ENCODE measurements at regions not wholly inside any gene's neighbourhood (a gene's known extent, or its start where the extent isn't known, plus 50 kb on each side); places are given as distances from the start of the nearest gene placed in this dataset.

DNA sequence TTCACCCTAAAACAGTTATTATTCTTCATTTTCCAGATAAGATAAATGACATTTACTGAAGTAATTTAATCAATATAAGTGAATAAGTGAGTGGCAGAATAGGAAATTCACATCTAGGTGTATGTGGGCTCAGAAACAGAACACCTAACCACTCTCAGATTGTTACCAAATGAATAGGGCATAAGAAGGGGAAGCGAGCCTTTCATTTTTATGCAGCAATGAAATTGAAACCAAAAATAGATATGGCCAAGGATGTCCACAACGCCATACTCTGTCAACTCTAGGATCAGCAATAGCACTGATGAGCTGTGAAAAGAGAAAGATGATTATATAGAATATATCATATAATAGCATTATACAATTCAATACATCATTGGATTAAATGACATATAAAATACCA is 398.1 kb upstream of the API5 start:
- H3K9me3 Mint-ChIP-seq: peaks cover 64% of the 10 kb centered on the region
- H3K4me1 Mint-ChIP-seq: no peaks in the 10 kb centered on the region
- TF ChIP-seq, protein P1, sequence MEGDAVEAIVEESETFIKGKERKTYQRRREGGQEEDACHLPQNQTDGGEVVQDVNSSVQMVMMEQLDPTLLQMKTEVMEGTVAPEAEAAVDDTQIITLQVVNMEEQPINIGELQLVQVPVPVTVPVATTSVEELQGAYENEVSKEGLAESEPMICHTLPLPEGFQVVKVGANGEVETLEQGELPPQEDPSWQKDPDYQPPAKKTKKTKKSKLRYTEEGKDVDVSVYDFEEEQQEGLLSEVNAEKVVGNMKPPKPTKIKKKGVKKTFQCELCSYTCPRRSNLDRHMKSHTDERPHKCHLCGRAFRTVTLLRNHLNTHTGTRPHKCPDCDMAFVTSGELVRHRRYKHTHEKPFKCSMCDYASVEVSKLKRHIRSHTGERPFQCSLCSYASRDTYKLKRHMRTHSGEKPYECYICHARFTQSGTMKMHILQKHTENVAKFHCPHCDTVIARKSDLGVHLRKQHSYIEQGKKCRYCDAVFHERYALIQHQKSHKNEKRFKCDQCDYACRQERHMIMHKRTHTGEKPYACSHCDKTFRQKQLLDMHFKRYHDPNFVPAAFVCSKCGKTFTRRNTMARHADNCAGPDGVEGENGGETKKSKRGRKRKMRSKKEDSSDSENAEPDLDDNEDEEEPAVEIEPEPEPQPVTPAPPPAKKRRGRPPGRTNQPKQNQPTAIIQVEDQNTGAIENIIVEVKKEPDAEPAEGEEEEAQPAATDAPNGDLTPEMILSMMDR (conservative IDR thresholded peaks at IDR 0.05): no peak

DNA sequence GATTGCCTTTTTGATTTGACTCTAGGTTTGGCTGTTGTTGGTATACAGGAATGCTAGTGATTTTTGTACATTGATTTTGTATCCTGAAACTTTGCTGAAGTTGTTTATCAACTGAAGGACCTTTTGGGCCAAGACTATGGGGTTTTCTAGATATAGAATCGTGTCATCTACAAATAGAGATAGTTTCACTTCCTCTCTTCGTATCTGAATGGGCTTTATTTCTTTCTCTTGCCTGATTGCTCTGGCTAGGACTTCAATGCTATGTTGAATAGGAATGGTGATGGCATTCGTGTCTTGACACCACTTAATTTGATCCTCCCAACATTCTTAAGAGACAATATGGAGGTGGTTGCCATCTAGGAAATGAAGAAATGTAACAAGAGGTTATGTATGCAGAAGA is 388.1 kb upstream of the API5 start:
- Mint-ChIP-seq H3K9me3 (peaks cover 78% of the 10 kb centered on the region), H3K27ac (no peak overlapping the region), H3K27me3 (ENCODE audit: insufficient read depth) (no peaks in the 10 kb centered on the region), H3K4me1 (no peaks in the 10 kb centered on the region), H3K36me3 (ENCODE audit: low read depth) (no peaks in the 10 kb centered on the region), H3K4me3 (no peak overlapping the region)
- no peaks in the 10 kb centered on the region for H3K27me3 ChIP-seq (ENCODE audit: control insufficient read depth, insufficient read depth, low read length, poor library complexity, severe bottlenecking)
- H3K36me3 ChIP-seq (ENCODE audit: control insufficient read depth, insufficient read depth, low read length): no peaks in the 10 kb centered on the region
- DNase-seq: no peak
- WGBS, 2 experiments (ENCODE audit: insufficient coverage in 1 of 2, insufficient read length in 1 of 2): 93% methylated on average over 3 of the region's 3 CpGs; no CpG with 5 or more reads in 1 of the 2 experiments
- no peak overlapping the region for H3K9ac ChIP-seq (ENCODE audit: extremely low read depth, low read length, poor library complexity, severe bottlenecking)
- no peaks in the 10 kb centered on the region for H3K4me1 ChIP-seq (ENCODE audit: control insufficient read depth, insufficient read depth, low read length)
- H3K27ac ChIP-seq (ENCODE audit: low read depth, low read length): no peak overlapping the region
- no peak overlapping the region for H3K4me3 ChIP-seq (ENCODE audit: low read length)
- H3K9me3 ChIP-seq (ENCODE audit: control insufficient read depth, low read length): peaks cover 5% of the 10 kb centered on the region
- TF ChIP-seq, protein P1 (conservative IDR thresholded peaks at IDR 0.05): no peak

More for the DNA sequence above, 398.1 kb upstream of the API5 start:
- H3K9me3 ChIP-seq (ENCODE audit: control insufficient read depth, low read length): peaks cover 5% of the 10 kb centered on the region
- no peaks in the 10 kb centered on the region for H3K4me1 ChIP-seq (ENCODE audit: control insufficient read depth, insufficient read depth, low read length)
- Mint-ChIP-seq H3K27me3 (ENCODE audit: insufficient read depth) (peaks cover 2% of the 10 kb centered on the region), H3K4me3 (no peak overlapping the region), H3K27ac (no peak overlapping the region), H3K36me3 (ENCODE audit: low read depth) (no peaks in the 10 kb centered on the region)
- H3K27me3 ChIP-seq (ENCODE audit: control insufficient read depth, insufficient read depth, low read length, poor library complexity, severe bottlenecking): no peaks in the 10 kb centered on the region
- H3K4me3 ChIP-seq (ENCODE audit: low read length): no peak overlapping the region
- no peak for DNase-seq
- no peak overlapping the region for H3K9ac ChIP-seq (ENCODE audit: extremely low read depth, low read length, poor library complexity, severe bottlenecking)
- H3K36me3 ChIP-seq (ENCODE audit: control insufficient read depth, insufficient read depth, low read length): no peaks in the 10 kb centered on the region
- H3K27ac ChIP-seq (ENCODE audit: low read depth, low read length): no peak overlapping the region
- WGBS, 2 experiments (ENCODE audit: insufficient coverage in 1 of 2, insufficient read length in 1 of 2): 89% methylated on average over 1 of the region's 2 CpGs; no CpG with 5 or more reads in 1 of the 2 experiments

DNA sequence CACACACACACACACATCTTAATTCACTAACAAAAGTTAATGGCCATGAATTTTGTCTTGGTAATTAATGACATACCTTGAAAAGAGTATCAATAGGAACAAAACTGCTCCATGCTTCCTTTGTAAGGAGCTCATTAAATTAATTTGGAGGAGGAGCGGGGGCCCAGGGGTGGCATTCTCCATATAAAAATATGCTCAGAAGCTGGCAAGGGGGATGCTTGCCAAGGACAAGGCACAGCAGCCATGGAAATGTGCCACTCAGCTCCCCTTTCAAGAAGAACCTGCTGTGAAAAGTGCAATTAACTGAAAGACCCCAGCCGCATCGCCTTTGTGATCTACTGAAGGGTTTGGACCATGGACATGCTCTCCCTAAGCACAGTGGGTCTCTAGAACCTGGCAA is 385.9 kb upstream of the API5 start:
- Histone ChIP-seq H3K4me1 (ENCODE audit: control insufficient read depth, insufficient read depth, low read length) (no peaks in the 10 kb centered on the region), H3K9me3 (ENCODE audit: control insufficient read depth, low read length) (no peaks in the 10 kb centered on the region), H3K27me3 (ENCODE audit: control insufficient read depth, insufficient read depth, low read length, poor library complexity, severe bottlenecking) (no peaks in the 10 kb centered on the region), H3K27ac (ENCODE audit: low read depth, low read length) (no peak overlapping the region), H3K36me3 (ENCODE audit: control insufficient read depth, insufficient read depth, low read length) (no peaks in the 10 kb centered on the region), H3K4me3 (ENCODE audit: low read length) (no peak overlapping the region), H3K9ac (ENCODE audit: extremely low read depth, low read length, poor library complexity, severe bottlenecking) (no peak overlapping the region)
- H3K36me3 Mint-ChIP-seq (ENCODE audit: low read depth): no peaks in the 10 kb centered on the region
- H3K27ac Mint-ChIP-seq: no peak overlapping the region
- H3K27me3 Mint-ChIP-seq (ENCODE audit: insufficient read depth): no peaks in the 10 kb centered on the region
- DNase-seq: no peak
- TF ChIP-seq, protein P1 (conservative IDR thresholded peaks at IDR 0.05): no peak
- H3K9me3 Mint-ChIP-seq: peaks cover 67% of the 10 kb centered on the region
- no peaks in the 10 kb centered on the region for H3K4me1 Mint-ChIP-seq
- H3K4me3 Mint-ChIP-seq: no peak overlapping the region
- 77 to 80% methylated on average over 2 to 3 of the region's 3 CpGs for WGBS, 2 experiments (ENCODE audit: insufficient coverage in 1 of 2, insufficient read length in 1 of 2)
